GM10248 (cell line): ENCODE measurements at regions not wholly inside any gene's neighbourhood (a gene's known extent, or its start where the extent isn't known, plus 50 kb on each side); places are given as distances from the start of the nearest gene placed in this dataset.
A peak's percentile ranks its signal among the peaks of the same experiment; 100 is the strongest.

Experiments used
- CTCF ChIA-PET: fragments of 300-600 bp; sonication (Branson Sonifier 250); formaldehyde crosslinking; extraction: SDS; loops from one replicate; lab custom pipeline; 2021; ENCODE audit warnings: antibody characterized with exemption; lab: Yijun Ruan, JAX
- POLR2A ChIA-PET: fragments of 350-650 bp; sonication (Branson Sonifier 250); formaldehyde crosslinking; extraction: SDS; loops from one replicate; lab custom pipeline; 2020; ENCODE audit warnings: antibody characterized with exemption; lab: Yijun Ruan, JAX
- DNase-seq: peaks from one replicate; pipeline ENCODE4 v3.0.0; 2012; ENCODE audit errors: extremely low spot score
- CTCF ChIP-seq: IDR thresholded peaks from 2 replicates; pipeline ENCODE4 v1.5.1; 2012; ENCODE audit warnings: mild to moderate bottlenecking, low read depth; ENCODE audit errors: extremely low read depth, missing control alignments, control extremely low read depth

GRCh38 chr4:60195256-60195655 lies 1004.9 kb upstream of the ADGRL3 start:
- no peak for TF ChIP-seq CTCF
- ChIA-PET POLR2A (no interaction called here), CTCF (interaction anchor here (1.3 kb wide), 1 partner anchor 21 kb away, joined by 3 read pairs; no protein-coding TSS in a partner anchor)
- no peak for DNase-seq

GRCh38 chr4:60201052-60201673 lies 999.0 kb upstream of the ADGRL3 start:
- POLR2A ChIA-PET = no interaction called here
- DNase-seq = peak; percentile 23
- CTCF ChIA-PET = interaction anchor here (1.1 to 1.3 kb wide), 3 partner anchors 22 to 954 kb away, joined by 3 to 5 read pairs (median 4); no protein-coding TSS in a partner anchor
- peak; percentile 90 for TF ChIP-seq CTCF

GRCh38 chr4:60209588-60209987 lies 990.5 kb upstream of the ADGRL3 start:
- ChIA-PET CTCF (interaction anchor here (1.0 to 1.6 kb wide), 2 partner anchors 13 to 20 kb away, joined by 3 to 4 read pairs; no protein-coding TSS in a partner anchor), POLR2A (no interaction called here)
- TF ChIP-seq CTCF = no peak
- DNase-seq = no peak

- CTCF ChIA-PET = no interaction called here
- DNase-seq = no peak
- POLR2A ChIA-PET = no interaction called here
- no peak for TF ChIP-seq CTCF
Measured at GRCh38 chr4:60215906-60216305, 984.2 kb upstream of the ADGRL3 start.

GRCh38 chr4:60216752-60217151 lies 983.4 kb upstream of the ADGRL3 start:
- ChIA-PET CTCF (no interaction called here), POLR2A (no interaction called here)
- no peak for DNase-seq
- no peak for TF ChIP-seq CTCF

GRCh38 chr4:60221866-60222265 lies 978.3 kb upstream of the ADGRL3 start:
- DNase-seq = no peak
- CTCF ChIA-PET = interaction anchor here (1.7 kb wide), 1 partner anchor 13 kb away, joined by 3 read pairs; no protein-coding TSS in a partner anchor
- POLR2A ChIA-PET = no interaction called here
- TF ChIP-seq CTCF = no peak
